A673 (cell line): ENCODE measurements at regions not wholly inside any gene's neighbourhood (a gene's known extent, or its start where the extent isn't known, plus 50 kb on each side); places are given as distances from the start of the nearest gene placed in this dataset.

ENCODE experiments used
- BruUV-seq: library from RNA; stranded (reverse); fragments of 400-500 nt; replicated peaks from 2 replicates; lab custom pipeline; 2021; lab: Mats Ljungman, UMichigan
- CTCF ChIA-PET: fragments of 300-600 bp; sonication (Branson Sonifier 250); formaldehyde crosslinking; loops from one replicate; lab custom pipeline; 2022; ENCODE audit warnings: antibody characterized with exemption; lab: Charles Lee
- POLR2A ChIA-PET: fragments of 300-600 bp; sonication (Branson Sonifier 250); formaldehyde crosslinking; loops from one replicate; lab custom pipeline; 2022; ENCODE audit warnings: antibody characterized with exemption; ENCODE audit not compliant: low non-redundant PET; lab: Charles Lee
- DNase-seq: peaks from one replicate; pipeline ENCODE4 v3.0.0-alpha.2; 2015; ENCODE audit warnings: low spot score
- H3K27ac ChIP-seq: fragments of 200-600 bp; sonication (generic); 2 replicates; pipeline ENCODE4 v1.5.1; 2016; ENCODE audit warnings: mixed run types, low read depth, mild to moderate bottlenecking, mixed read lengths, antibody characterized with exemption, low read length; ENCODE audit not compliant: poor library complexity, severe bottlenecking
- H3K27me3 ChIP-seq: fragments of 200-600 bp; sonication (generic); replicated peaks from 2 replicates; pipeline ENCODE4 v1.6.1; 2017; ENCODE audit warnings: mixed run types, low read depth, mild to moderate bottlenecking, mixed read lengths, antibody characterized with exemption, low read length; ENCODE audit not compliant: insufficient read depth, poor library complexity
- H3K36me3 ChIP-seq: fragments of 200-600 bp; sonication (generic); 2 replicates; pipeline ENCODE4 v1.6.1; 2016; ENCODE audit warnings: mixed run types, mild to moderate bottlenecking, mixed read lengths, antibody characterized with exemption, low read length; ENCODE audit not compliant: insufficient read depth, poor library complexity, severe bottlenecking
- H3K4me1 ChIP-seq: fragments of 200-600 bp; sonication (generic); 2 replicates; pipeline ENCODE4 v1.6.1; 2017; ENCODE audit warnings: mixed run types, mild to moderate bottlenecking, mixed read lengths, antibody characterized with exemption, low read length; ENCODE audit not compliant: insufficient read depth, poor library complexity, severe bottlenecking
- H3K4me3 ChIP-seq: fragments of 200-600 bp; sonication (generic); 2 replicates; pipeline ENCODE4 v1.5.1; 2016; ENCODE audit warnings: low read depth, mixed run types, mild to moderate bottlenecking, mixed read lengths, low read length; ENCODE audit not compliant: poor library complexity, severe bottlenecking
- H3K9me3 ChIP-seq: fragments of 200-600 bp; sonication (generic); 2 replicates; pipeline ENCODE4 v1.6.1; 2016; ENCODE audit warnings: mixed run types, low read depth, mild to moderate bottlenecking, mixed read lengths, antibody characterized with exemption, low read length; ENCODE audit not compliant: poor library complexity, severe bottlenecking
- CTCF ChIP-seq: fragments of 300-800, 200-600 bp; sonication (generic); conservative IDR thresholded peaks from 2 replicates; pipeline ENCODE4 v1.5.1; 2017; ENCODE audit warnings: low read depth, mild to moderate bottlenecking, antibody characterized with exemption, low read length, moderate library complexity, mixed read lengths
- EZH2 ChIP-seq: fragments of 200-600 bp; sonication (generic); IDR thresholded peaks from 2 replicates; pipeline ENCODE4 v1.6.1; 2017; ENCODE audit warnings: borderline replicate concordance, low read depth, mild to moderate bottlenecking, mixed read lengths, antibody characterized with exemption, low read length; ENCODE audit not compliant: poor library complexity, severe bottlenecking
- intact Hi-C: fragments of 100-400 bp; cut with micrococcal nuclease; formaldehyde crosslinking; loops from one replicate; pipeline ENCODE4 v1.10.0; 2022; ENCODE audit not compliant: unreplicated experiment

DNA sequence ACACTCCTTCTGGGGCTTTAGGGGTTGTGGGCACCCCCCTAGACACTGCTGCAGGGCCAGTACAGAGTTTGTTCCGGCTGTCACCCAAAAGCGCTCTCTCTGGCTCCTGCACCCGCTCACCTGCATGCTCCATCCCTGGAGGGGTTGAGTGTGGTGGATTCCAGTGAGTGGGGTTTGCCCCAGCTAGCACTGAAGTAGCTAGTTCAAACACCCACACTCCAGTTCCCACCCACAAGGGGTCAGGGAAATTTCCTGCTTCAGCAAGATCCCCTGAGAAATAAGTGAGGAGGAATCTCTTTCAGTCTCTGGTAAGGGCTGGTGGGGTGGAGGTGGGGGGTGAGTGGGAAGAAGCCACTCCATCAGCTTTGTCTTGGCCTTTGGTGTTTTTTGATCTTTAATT lies 73.6 kb downstream of the TMEM17 start:
- no peak overlapping the region for H3K4me3 ChIP-seq
- TF ChIP-seq EZH2 (no peak), CTCF (no peak)
- H3K36me3 ChIP-seq: no peaks in the 10 kb centered on the region
- DNase-seq: no peak
- no peaks in the 10 kb centered on the region for H3K4me1 ChIP-seq
- H3K9me3 ChIP-seq: no peaks in the 10 kb centered on the region
- CTCF ChIA-PET: no interaction called here
- no TSS peak for BruUV-seq
- H3K27ac ChIP-seq: no peak overlapping the region
- POLR2A ChIA-PET: no interaction called here
- intact Hi-C loops: no loop called here
- no peaks in the 10 kb centered on the region for H3K27me3 ChIP-seq

DNA sequence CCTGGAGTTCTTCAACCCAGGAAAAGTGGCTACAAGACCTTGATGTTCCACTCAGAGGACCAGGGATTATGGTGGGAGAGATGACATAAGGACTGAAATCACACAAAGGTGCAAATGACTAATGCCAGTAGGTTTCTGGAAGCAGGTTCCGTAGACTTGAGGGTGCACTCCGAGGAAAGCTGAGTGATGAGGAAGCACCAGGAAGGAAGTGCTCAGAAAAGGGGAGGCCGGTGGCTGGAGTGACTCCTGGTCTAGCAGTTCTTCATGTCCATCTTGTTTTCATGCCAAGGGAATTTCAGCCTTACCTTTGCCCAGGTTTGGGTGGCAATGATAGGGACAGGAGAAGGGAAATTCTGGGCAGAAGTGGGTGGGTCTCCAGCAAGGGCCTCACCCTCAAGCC lies 74.5 kb downstream of the TMEM17 start:
- ChIA-PET POLR2A (no interaction called here), CTCF (interaction anchor here (0.6 kb wide), 1 partner anchor 24 kb away, joined by 5 read pairs; no protein-coding TSS in a partner anchor)
- no peaks in the 10 kb centered on the region for H3K4me1 ChIP-seq
- no peak overlapping the region for H3K27ac ChIP-seq
- BruUV-seq: no TSS peak
- intact Hi-C loops: no loop called here
- H3K4me3 ChIP-seq: no peak overlapping the region
- H3K27me3 ChIP-seq: no peaks in the 10 kb centered on the region
- no peaks in the 10 kb centered on the region for H3K36me3 ChIP-seq
- TF ChIP-seq CTCF (no peak), EZH2 (no peak)
- no peaks in the 10 kb centered on the region for H3K9me3 ChIP-seq
- DNase-seq: no peak

GRCh38 chr2:62430146-62430545 lies 75.8 kb downstream of the TMEM17 start:
- POLR2A ChIA-PET: interaction anchor here (0.6 kb wide), 1 partner anchor 590 kb away, joined by 3 read pairs; no protein-coding TSS in a partner anchor

More at GRCh38 chr2:62430146-62430545, 75.8 kb downstream of the TMEM17 start:
- DNase-seq: no peak
- CTCF ChIA-PET: no interaction called here
- H3K4me3 ChIP-seq: no peak overlapping the region
- H3K27ac ChIP-seq: no peak overlapping the region
- H3K4me1 ChIP-seq: no peaks in the 10 kb centered on the region
- no peaks in the 10 kb centered on the region for H3K36me3 ChIP-seq
- intact Hi-C loops: no loop called here
- TF ChIP-seq CTCF (no peak), EZH2 (no peak)
- BruUV-seq: no TSS peak
- H3K9me3 ChIP-seq: no peaks in the 10 kb centered on the region
- H3K27me3 ChIP-seq: no peaks in the 10 kb centered on the region
